Esophagus squamous epithelium (tissue), 5 donors: ENCODE measurements at regions not wholly inside any gene's neighbourhood (a gene's known extent, or its start where the extent isn't known, plus 50 kb on each side); places are given as distances from the start of the nearest gene placed in this dataset.
"Not testable (repeated sequence)": the region's sequence is repeated elsewhere in the genome, so short reads cannot be mapped to it uniquely, and the experiment has no call there.

Experiments used
- DNase-seq: peaks from one replicate; lab custom pipeline; 2025; lab: John Stamatoyannopoulos, UW
- H3K27ac ChIP-seq, 4 donors: fragments of 200-600 bp; sonication (generic); one replicate each; pipeline ENCODE4 v1.5.1; 2016 to 2019; ENCODE audit warnings: mild to moderate bottlenecking in 1 of 4
- H3K27me3 ChIP-seq, 4 donors: fragments of 200-600 bp; sonication (generic); 1 replicate in 3 of 4; 2 replicates in 1 of 4; pipeline versions ENCODE4 v1.5.1 to v1.6.0; 2017 to 2021; ENCODE audit warnings: antibody characterized with exemption in 1 of 4
- H3K36me3 ChIP-seq, 3 donors: fragments of 200-600 bp; sonication (generic); one replicate each; pipeline ENCODE4 v1.5.1; 2016 to 2019
- H3K4me1 ChIP-seq, 3 donors: fragments of 200-600 bp; sonication (generic); one replicate each; pipeline ENCODE4 v1.5.1; 2017 to 2019
- H3K4me3 ChIP-seq, 4 donors: fragments of 200-600 bp; sonication (generic); 1 replicate in 3 of 4; 2 replicates in 1 of 4; pipeline ENCODE4 v1.5.1; 2016 to 2019; ENCODE audit warnings: mild to moderate bottlenecking in 2 of 4, moderate library complexity in 1 of 4
- H3K9me3 ChIP-seq, 3 donors: fragments of 200-600 bp; sonication (generic); one replicate each; pipeline ENCODE4 v1.5.1; 2016 to 2019
- CTCF ChIP-seq, 6 experiments: fragments of 450-650 bp in 4 of 6; fragments of 200-600 bp in 2 of 6; sonication (generic) in 2 of 6; IDR thresholded peaks; one replicate each; pipeline ENCODE4 v1.5.1; 2016 to 2019; ENCODE audit warnings: antibody characterized with exemption in 6 of 6, mild to moderate bottlenecking in 4 of 6, moderate library complexity in 4 of 6
- POLR2A ChIP-seq, 4 donors: fragments of 450-650 bp; IDR thresholded peaks; one replicate each; pipeline ENCODE4 v1.6.1; 2017; ENCODE audit warnings: antibody characterized with exemption in 4 of 4, mild to moderate bottlenecking in 4 of 4, moderate library complexity in 3 of 4
- WGBS, 2 donors: methylation state at CpG; one replicate each; pipeline ENCODE4 v1.1.5; 2018; 5-methylcytosine and 5-hydroxymethylcytosine counted together
- intact Hi-C: fragments of 100-400 bp; cut with DNase I; formaldehyde crosslinking; loops from one replicate; pipeline ENCODE4 v1.15.0; 2022
- donor health status: DM: yes; HTN: yes; CAD: no.

GRCh38 chr3:153997364-153997763 lies 123.8 kb upstream of the ARHGEF26 start:
- 100% methylated on average over 1 of the region's 1 CpG; no CpG with 5 or more reads in 1 of the 2 donors for WGBS, 2 donors
- DNase-seq, H3K4me3 ChIP-seq, intact Hi-C loops, H3K27ac ChIP-seq, H3K36me3 ChIP-seq, H3K27me3 ChIP-seq, H3K9me3 ChIP-seq, H3K4me1 ChIP-seq: not testable (repeated sequence)
- TF ChIP-seq CTCF (IDR thresholded peaks at IDR 0.05): peak in 1 of 6 experiments; percentile 18

- no peak for TF ChIP-seq POLR2A (IDR thresholded peaks at IDR 0.05)
- intact Hi-C loops: no loop called here
- no peaks in the 10 kb centered on the region for H3K36me3 ChIP-seq
- no peak for DNase-seq
- no peak overlapping the region for H3K4me3 ChIP-seq
- H3K27me3 ChIP-seq: no peaks in the 10 kb centered on the region
- no peak overlapping the region for H3K27ac ChIP-seq
- H3K9me3 ChIP-seq: no peaks in the 10 kb centered on the region
- no peaks in the 10 kb centered on the region for H3K4me1 ChIP-seq
Observed at GRCh38 chr3:154003649-154004048, 117.5 kb upstream of the ARHGEF26 start.

- no peak overlapping the region for H3K4me3 ChIP-seq
- H3K9me3 ChIP-seq: no peaks in the 10 kb centered on the region
- H3K36me3 ChIP-seq: no peaks in the 10 kb centered on the region
- H3K4me1 ChIP-seq: peaks cover 0 to 9% (median 5%) of the 10 kb centered on the region in 3 donors
- no peak overlapping the region for H3K27ac ChIP-seq
- WGBS, 2 donors: 69 to 73% methylated on average over 4 of the region's 5 CpGs
- TF ChIP-seq POLR2A (IDR thresholded peaks at IDR 0.05) (no peak), CTCF (IDR thresholded peaks at IDR 0.05) (no peak)
- intact Hi-C loops: no loop called here
- H3K27me3 ChIP-seq: no peaks in the 10 kb centered on the region
- DNase-seq: no peak
Observed at GRCh38 chr3:154011036-154011435, 110.2 kb upstream of the ARHGEF26 start.

- H3K4me3 ChIP-seq: no peak overlapping the region
- DNase-seq: no peak
- H3K27me3 ChIP-seq: no peaks in the 10 kb centered on the region
- peaks cover 0 to 14% (median 5%) of the 10 kb centered on the region in 3 donors for H3K4me1 ChIP-seq
- no peak for TF ChIP-seq POLR2A (IDR thresholded peaks at IDR 0.05)
- TF ChIP-seq CTCF (IDR thresholded peaks at IDR 0.05): no peak
- WGBS, 2 donors: 71 to 81% methylated on average over 4 of the region's 4 CpGs
- H3K9me3 ChIP-seq: no peaks in the 10 kb centered on the region
- intact Hi-C loops: no loop called here
- no peaks in the 10 kb centered on the region for H3K36me3 ChIP-seq
- no peak overlapping the region for H3K27ac ChIP-seq
Observed at GRCh38 chr3:154013736-154014135, 107.5 kb upstream of the ARHGEF26 start.

- Histone ChIP-seq H3K27me3 (no peaks in the 10 kb centered on the region), H3K36me3 (no peaks in the 10 kb centered on the region), H3K27ac (no peak overlapping the region), H3K9me3 (no peaks in the 10 kb centered on the region), H3K4me1 (peaks cover 0 to 14% (median 5%) of the 10 kb centered on the region in 3 donors), H3K4me3 (no peak overlapping the region)
- WGBS, 2 donors: 35 to 47% methylated on average over 4 of the region's 4 CpGs
- no peak for DNase-seq
- TF ChIP-seq POLR2A (IDR thresholded peaks at IDR 0.05) (no peak), CTCF (IDR thresholded peaks at IDR 0.05) (no peak)
- intact Hi-C loops: no loop called here
Observed at GRCh38 chr3:154015307-154015706, 105.9 kb upstream of the ARHGEF26 start.

GRCh38 chr3:154018100-154018696 lies 103.0 kb upstream of the ARHGEF26 start:
- H3K27me3 ChIP-seq: no peaks in the 10 kb centered on the region
- H3K9me3 ChIP-seq: no peaks in the 10 kb centered on the region
- WGBS, 2 donors: 57% methylated on average over 3 of the region's 3 CpGs
- no peak overlapping the region for H3K27ac ChIP-seq
- TF ChIP-seq CTCF (IDR thresholded peaks at IDR 0.05) (peak in 5 of 6 experiments; percentile 31 to 63 (median 38)), POLR2A (IDR thresholded peaks at IDR 0.05) (no peak)
- no peak overlapping the region for H3K4me3 ChIP-seq
- no peaks in the 10 kb centered on the region for H3K36me3 ChIP-seq
- DNase-seq: no peak
- intact Hi-C loops: no loop called here
- H3K4me1 ChIP-seq: peaks cover 0 to 14% (median 5%) of the 10 kb centered on the region in 3 donors
